Panc1 (cell line): ENCODE measurements at regions not wholly inside any gene's neighbourhood (a gene's known extent, or its start where the extent isn't known, plus 50 kb on each side); places are given as distances from the start of the nearest gene placed in this dataset.

Experiments
- POLR2AphosphoS5 ChIP-seq: IDR thresholded peaks from 2 replicates; pipeline ENCODE4 v1.6.1; 2012; ENCODE audit warnings: mild to moderate bottlenecking, low read depth, low read length, moderate library complexity
- TCF7L2 ChIP-seq: IDR thresholded peaks from 2 replicates; pipeline ENCODE4 v1.6.1; 2011; ENCODE audit warnings: mild to moderate bottlenecking, low read depth, low read length, inconsistent platforms
- TF ChIP-seq, protein P1 (sequence below): fragments of 450-650 bp; IDR thresholded peaks from 2 replicates; pipeline ENCODE4 v1.5.1; 2017; ENCODE audit warnings: mild to moderate bottlenecking
- TF ChIP-seq, protein P2 (sequence below), 2 experiments: IDR thresholded peaks; 2 replicates each; pipeline ENCODE4 v1.6.1; 2011 to 2012; ENCODE audit warnings: low read depth in 2 of 2, control low read depth in 1 of 2, low read length in 1 of 2, mild to moderate bottlenecking in 1 of 2, moderate library complexity in 1 of 2; ENCODE audit not compliant: insufficient read depth in 1 of 2

DNA sequence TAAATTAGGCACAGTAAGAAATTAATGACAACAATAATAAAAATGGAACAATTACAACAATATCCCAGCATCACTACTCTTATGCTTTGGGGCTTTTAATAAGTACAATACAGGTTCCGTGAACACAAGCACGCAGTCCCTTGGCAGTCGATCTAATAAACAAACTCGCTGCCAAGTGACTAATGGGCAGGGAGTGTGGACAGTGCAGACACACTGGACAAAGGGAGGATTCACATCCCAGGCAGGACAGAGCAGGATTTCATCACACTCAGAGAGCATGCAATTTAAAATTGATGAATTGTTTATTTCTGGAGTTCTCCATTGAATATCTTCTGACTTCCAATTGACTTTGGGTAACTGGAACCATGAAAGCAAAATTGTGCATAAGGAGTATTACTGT, 524.1 kb upstream of the CFAP20DC start:
- TF ChIP-seq, protein P1, sequence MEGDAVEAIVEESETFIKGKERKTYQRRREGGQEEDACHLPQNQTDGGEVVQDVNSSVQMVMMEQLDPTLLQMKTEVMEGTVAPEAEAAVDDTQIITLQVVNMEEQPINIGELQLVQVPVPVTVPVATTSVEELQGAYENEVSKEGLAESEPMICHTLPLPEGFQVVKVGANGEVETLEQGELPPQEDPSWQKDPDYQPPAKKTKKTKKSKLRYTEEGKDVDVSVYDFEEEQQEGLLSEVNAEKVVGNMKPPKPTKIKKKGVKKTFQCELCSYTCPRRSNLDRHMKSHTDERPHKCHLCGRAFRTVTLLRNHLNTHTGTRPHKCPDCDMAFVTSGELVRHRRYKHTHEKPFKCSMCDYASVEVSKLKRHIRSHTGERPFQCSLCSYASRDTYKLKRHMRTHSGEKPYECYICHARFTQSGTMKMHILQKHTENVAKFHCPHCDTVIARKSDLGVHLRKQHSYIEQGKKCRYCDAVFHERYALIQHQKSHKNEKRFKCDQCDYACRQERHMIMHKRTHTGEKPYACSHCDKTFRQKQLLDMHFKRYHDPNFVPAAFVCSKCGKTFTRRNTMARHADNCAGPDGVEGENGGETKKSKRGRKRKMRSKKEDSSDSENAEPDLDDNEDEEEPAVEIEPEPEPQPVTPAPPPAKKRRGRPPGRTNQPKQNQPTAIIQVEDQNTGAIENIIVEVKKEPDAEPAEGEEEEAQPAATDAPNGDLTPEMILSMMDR: no peak
- TF ChIP-seq, protein P2, sequence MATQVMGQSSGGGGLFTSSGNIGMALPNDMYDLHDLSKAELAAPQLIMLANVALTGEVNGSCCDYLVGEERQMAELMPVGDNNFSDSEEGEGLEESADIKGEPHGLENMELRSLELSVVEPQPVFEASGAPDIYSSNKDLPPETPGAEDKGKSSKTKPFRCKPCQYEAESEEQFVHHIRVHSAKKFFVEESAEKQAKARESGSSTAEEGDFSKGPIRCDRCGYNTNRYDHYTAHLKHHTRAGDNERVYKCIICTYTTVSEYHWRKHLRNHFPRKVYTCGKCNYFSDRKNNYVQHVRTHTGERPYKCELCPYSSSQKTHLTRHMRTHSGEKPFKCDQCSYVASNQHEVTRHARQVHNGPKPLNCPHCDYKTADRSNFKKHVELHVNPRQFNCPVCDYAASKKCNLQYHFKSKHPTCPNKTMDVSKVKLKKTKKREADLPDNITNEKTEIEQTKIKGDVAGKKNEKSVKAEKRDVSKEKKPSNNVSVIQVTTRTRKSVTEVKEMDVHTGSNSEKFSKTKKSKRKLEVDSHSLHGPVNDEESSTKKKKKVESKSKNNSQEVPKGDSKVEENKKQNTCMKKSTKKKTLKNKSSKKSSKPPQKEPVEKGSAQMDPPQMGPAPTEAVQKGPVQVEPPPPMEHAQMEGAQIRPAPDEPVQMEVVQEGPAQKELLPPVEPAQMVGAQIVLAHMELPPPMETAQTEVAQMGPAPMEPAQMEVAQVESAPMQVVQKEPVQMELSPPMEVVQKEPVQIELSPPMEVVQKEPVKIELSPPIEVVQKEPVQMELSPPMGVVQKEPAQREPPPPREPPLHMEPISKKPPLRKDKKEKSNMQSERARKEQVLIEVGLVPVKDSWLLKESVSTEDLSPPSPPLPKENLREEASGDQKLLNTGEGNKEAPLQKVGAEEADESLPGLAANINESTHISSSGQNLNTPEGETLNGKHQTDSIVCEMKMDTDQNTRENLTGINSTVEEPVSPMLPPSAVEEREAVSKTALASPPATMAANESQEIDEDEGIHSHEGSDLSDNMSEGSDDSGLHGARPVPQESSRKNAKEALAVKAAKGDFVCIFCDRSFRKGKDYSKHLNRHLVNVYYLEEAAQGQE (IDR thresholded peaks at IDR 0.05; ENCODE audit: insufficient read depth in 1 of 2, low read depth in 2 of 2, low read length in 1 of 2): no peak
- TF ChIP-seq TCF7L2 (no peak), POLR2AphosphoS5 (no peak)
